Tibial nerve (tissue), 4 donors: ENCODE measurements at regions not wholly inside any gene's neighbourhood (a gene's known extent, or its start where the extent isn't known, plus 50 kb on each side); places are given as distances from the start of the nearest gene placed in this dataset.

ENCODE experiments used
- DNase-seq, 2 donors: peaks; one replicate each; pipeline ENCODE4 v3.0.0-alpha.2; 2019; ENCODE audit warnings: low spot score in 2 of 2
- H3K27ac ChIP-seq, 4 donors: fragments of 200-600 bp; sonication (generic) in 3 of 4; one replicate each; pipeline ENCODE4 v1.5.1; 2017 to 2019; ENCODE audit warnings: mild to moderate bottlenecking in 1 of 4
- H3K27me3 ChIP-seq, 2 donors: fragments of 200-600 bp; sonication (generic) in 1 of 2; one replicate each; pipeline versions ENCODE4 v1.5.1 to v1.6.0; 2017 to 2019
- H3K36me3 ChIP-seq, 3 donors: fragments of 200-600 bp; sonication (generic); one replicate each; pipeline ENCODE4 v1.5.1; 2018 to 2019
- H3K4me1 ChIP-seq, 4 donors: fragments of 200-600 bp; sonication (generic) in 3 of 4; one replicate each; pipeline ENCODE4 v1.5.1; 2017 to 2019
- H3K4me3 ChIP-seq, 4 donors: fragments of 200-600 bp; sonication (generic) in 3 of 4; one replicate each; pipeline ENCODE4 v1.5.1; 2017 to 2019; ENCODE audit warnings: mild to moderate bottlenecking in 1 of 4, moderate library complexity in 1 of 4
- H3K9me3 ChIP-seq, 4 donors: fragments of 200-600 bp; sonication (generic) in 3 of 4; one replicate each; pipeline ENCODE4 v1.5.1; 2017 to 2019
- EP300 ChIP-seq, 2 donors: sonication (generic); formaldehyde crosslinking; IDR thresholded peaks; one replicate each; pipeline ENCODE4 v1.6.1; 2017; ENCODE audit warnings: antibody characterized with exemption in 2 of 2, mild to moderate bottlenecking in 1 of 2
- POLR2A ChIP-seq, 2 donors: fragments of 450-650 bp; IDR thresholded peaks; one replicate each; pipeline ENCODE4 v1.6.1; 2017; ENCODE audit warnings: antibody characterized with exemption in 2 of 2, mild to moderate bottlenecking in 2 of 2, moderate library complexity in 2 of 2
- WGBS, 2 donors: methylation state at CpG; one replicate each; pipeline ENCODE4 v1.1.5; 2018; 5-methylcytosine and 5-hydroxymethylcytosine counted together
- TF ChIP-seq, protein P1 (sequence below), 5 experiments: fragments of 200-600 bp in 3 of 5; fragments of 450-650 bp in 2 of 5; sonication (generic) in 3 of 5; IDR thresholded peaks; one replicate each; pipeline ENCODE4 v1.5.1; 2016 to 2019; ENCODE audit warnings: antibody characterized with exemption in 5 of 5, mild to moderate bottlenecking in 3 of 5, moderate library complexity in 2 of 5

DNA sequence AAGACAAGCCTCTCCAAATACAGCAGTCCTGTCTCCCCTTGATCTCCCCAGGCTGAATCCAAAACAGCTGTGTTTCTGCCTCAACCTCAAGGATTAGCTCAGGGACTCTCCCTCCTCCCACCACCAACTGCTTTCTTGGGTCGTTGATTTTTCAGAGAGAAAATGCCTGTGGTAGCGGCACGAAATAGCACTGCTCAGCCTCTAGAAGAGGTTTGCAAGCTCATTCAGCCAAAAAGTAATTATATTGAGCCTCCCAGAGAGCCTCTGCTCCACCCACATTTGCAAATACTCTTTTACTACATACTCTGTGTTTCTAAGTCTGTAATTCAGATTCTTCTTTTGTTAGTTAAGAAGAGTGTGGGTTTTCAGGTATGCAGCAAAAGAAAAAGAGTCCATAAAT lies 396.4 kb upstream of the TNP1 start:
- TF ChIP-seq POLR2A (IDR thresholded peaks at IDR 0.05) (no peak), EP300 (IDR thresholded peaks at IDR 0.05) (no peak)
- TF ChIP-seq, protein P1, sequence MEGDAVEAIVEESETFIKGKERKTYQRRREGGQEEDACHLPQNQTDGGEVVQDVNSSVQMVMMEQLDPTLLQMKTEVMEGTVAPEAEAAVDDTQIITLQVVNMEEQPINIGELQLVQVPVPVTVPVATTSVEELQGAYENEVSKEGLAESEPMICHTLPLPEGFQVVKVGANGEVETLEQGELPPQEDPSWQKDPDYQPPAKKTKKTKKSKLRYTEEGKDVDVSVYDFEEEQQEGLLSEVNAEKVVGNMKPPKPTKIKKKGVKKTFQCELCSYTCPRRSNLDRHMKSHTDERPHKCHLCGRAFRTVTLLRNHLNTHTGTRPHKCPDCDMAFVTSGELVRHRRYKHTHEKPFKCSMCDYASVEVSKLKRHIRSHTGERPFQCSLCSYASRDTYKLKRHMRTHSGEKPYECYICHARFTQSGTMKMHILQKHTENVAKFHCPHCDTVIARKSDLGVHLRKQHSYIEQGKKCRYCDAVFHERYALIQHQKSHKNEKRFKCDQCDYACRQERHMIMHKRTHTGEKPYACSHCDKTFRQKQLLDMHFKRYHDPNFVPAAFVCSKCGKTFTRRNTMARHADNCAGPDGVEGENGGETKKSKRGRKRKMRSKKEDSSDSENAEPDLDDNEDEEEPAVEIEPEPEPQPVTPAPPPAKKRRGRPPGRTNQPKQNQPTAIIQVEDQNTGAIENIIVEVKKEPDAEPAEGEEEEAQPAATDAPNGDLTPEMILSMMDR (IDR thresholded peaks at IDR 0.05) = no peak
- 50 to 59% methylated on average over 3 of the region's 3 CpGs for WGBS, 2 donors
- H3K27ac ChIP-seq = no peak overlapping the region

DNA sequence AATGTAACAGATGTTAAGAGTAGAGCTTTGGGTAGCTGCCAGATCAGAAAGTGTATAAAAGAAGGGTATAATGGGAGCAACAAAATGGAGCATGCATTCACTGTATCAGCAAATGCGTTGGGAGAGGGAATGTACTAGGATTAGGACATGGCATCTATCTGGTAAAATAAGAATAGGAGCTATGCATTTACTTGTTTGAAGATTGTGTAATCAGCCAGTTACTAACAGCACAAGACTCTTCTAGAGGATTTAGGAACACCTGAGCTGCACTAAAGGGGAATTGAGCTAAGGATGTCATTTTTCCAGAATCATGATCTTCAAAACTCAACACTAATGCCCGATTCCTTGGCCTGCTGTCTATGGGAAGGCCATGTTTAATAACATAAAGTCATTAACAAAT lies 394.2 kb upstream of the TNP1 start:
- Histone ChIP-seq H3K9me3 (no peaks in the 10 kb centered on the region), H3K36me3 (no peaks in the 10 kb centered on the region), H3K4me3 (no peak overlapping the region), H3K27me3 (no peaks in the 10 kb centered on the region), H3K27ac (no peak overlapping the region), H3K4me1 (peaks cover 0 to 27% (median 8%) of the 10 kb centered on the region in 4 donors)
- TF ChIP-seq, protein P1 (IDR thresholded peaks at IDR 0.05) = no peak
- TF ChIP-seq POLR2A (IDR thresholded peaks at IDR 0.05) (no peak), EP300 (IDR thresholded peaks at IDR 0.05) (no peak)
- no peak for DNase-seq
- 90 to 91% methylated on average over 2 of the region's 2 CpGs for WGBS, 2 donors

More for the DNA sequence above, 396.4 kb upstream of the TNP1 start:
- DNase-seq = no peak
- no peak overlapping the region for H3K4me3 ChIP-seq
- H3K27me3 ChIP-seq = no peaks in the 10 kb centered on the region
- H3K9me3 ChIP-seq = no peaks in the 10 kb centered on the region
- H3K4me1 ChIP-seq = peaks cover 0 to 6% (median 0%) of the 10 kb centered on the region in 4 donors
- no peaks in the 10 kb centered on the region for H3K36me3 ChIP-seq

DNA sequence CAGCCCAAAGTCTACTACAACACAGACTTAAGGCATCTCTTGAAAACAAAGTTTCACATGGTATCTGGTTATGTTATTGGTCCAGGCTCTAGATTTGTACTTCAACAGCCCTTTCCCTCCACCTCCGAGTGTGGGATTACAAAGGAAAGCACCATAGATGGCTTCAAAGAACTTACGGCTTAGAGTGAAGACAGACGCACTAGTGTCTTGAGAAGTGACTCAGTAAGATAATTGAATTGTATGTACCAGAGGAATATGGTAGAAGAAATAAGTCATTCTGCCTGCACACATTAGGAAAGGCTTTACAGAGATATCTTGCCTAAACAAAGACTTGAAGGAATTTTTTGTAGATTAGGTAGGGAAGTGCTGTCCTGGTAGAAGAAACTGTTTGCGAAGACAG lies 392.3 kb upstream of the TNP1 start:
- Histone ChIP-seq H3K27me3 (no peaks in the 10 kb centered on the region), H3K36me3 (no peaks in the 10 kb centered on the region), H3K4me1 (peaks cover 0 to 46% (median 15%) of the 10 kb centered on the region in 4 donors), H3K4me3 (no peak overlapping the region), H3K9me3 (no peaks in the 10 kb centered on the region), H3K27ac (no peak overlapping the region)
- no peak for DNase-seq
- 90 to 95% methylated on average over 4 of the region's 4 CpGs for WGBS, 2 donors
- TF ChIP-seq, protein P1 (IDR thresholded peaks at IDR 0.05) = no peak
- TF ChIP-seq POLR2A (IDR thresholded peaks at IDR 0.05) (no peak), EP300 (IDR thresholded peaks at IDR 0.05) (no peak)

DNA sequence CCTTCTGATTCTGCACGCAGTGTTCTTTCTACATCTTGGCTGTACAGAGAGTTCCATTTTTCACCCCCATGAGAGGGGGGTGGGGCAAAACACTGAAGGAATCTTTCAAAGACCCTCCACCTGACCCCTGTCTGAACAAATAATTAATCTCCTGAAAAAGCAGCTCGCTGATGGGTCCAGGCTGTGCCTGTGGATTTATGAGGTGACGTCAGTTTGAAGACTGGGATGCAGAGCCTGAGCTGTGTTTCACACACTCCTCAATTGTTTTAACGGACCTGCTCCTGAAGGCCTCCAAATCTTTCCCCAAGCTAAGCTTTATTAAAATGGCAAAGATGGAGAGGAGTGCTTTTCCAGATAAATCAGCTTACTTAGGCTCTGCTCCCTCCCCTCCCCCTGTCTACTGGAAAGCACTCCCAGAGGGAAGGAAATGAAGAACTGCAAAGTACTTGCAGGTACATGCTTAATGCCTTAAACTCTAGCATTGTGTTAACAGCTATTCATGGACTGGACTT lies 390.2 kb upstream of the TNP1 start:
- no peaks in the 10 kb centered on the region for H3K27me3 ChIP-seq
- peaks cover 0 to 40% (median 15%) of the 10 kb centered on the region in 4 donors for H3K4me1 ChIP-seq
- WGBS, 2 donors = 39 to 52% methylated on average over 4 of the region's 4 CpGs
- TF ChIP-seq EP300 (IDR thresholded peaks at IDR 0.05) = peak; percentile 40 to 80
- TF ChIP-seq, protein P1 (IDR thresholded peaks at IDR 0.05) = no peak
- peak in 1 of 2 donors; percentile 59 for DNase-seq
- H3K27ac ChIP-seq = peak overlapping the region; percentile 50 to 82 (median 72)
- H3K36me3 ChIP-seq = no peaks in the 10 kb centered on the region
- no peak overlapping the region for H3K4me3 ChIP-seq
- H3K9me3 ChIP-seq = no peaks in the 10 kb centered on the region

DNA sequence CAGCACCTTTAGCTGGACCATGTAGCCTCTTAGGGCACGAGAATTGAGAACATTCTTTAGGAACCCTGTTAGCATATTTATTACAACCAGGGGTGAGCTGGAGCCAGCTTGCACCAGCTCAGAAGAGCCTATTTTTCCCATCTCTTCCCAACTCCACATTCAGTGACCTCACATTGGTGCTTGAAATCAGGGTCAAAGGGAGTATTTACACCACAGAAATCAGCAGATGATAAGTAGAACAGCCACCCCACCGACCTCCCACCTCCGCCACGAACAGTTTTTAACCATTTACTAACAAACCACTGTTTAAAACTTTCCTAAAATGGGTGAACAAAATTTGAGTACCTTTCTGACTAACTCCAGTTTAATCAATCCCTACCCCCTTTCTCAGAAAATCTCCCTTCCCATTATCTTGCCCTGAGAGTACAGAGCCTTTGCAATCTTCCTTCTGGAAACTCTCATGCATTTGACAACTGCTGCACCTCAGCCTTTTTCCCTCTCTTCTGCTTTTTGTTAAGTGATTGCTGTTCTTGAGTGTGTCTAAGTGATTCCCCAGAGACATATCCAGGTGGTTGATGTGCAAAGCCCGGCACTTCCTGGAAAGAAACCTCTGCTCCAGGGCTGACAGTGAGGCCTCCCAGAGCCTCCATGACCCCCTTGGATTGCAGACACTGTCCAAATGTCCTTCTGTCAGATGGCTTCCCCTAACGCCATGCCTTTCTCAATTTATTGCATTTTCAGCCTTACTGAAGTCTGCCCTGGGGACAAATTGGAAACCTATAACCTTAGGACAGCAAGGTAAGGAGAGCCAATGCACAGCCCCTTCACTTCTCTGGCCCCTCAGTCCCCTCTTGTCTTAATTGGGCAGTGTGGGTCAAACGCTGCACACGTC lies 389.5 kb upstream of the TNP1 start:
- 50 to 54% methylated on average over 8 of the region's 8 CpGs for WGBS, 2 donors
- DNase-seq = no peak
- H3K4me3 ChIP-seq = no peak overlapping the region

More for the DNA sequence above, 389.5 kb upstream of the TNP1 start:
- TF ChIP-seq, protein P1 (IDR thresholded peaks at IDR 0.05) = no peak
- no peak for TF ChIP-seq POLR2A (IDR thresholded peaks at IDR 0.05)
- no peak for TF ChIP-seq EP300 (IDR thresholded peaks at IDR 0.05)
- peak overlapping the region; percentile 50 to 82 (median 72) for H3K27ac ChIP-seq
- peaks cover 0 to 40% (median 15%) of the 10 kb centered on the region in 4 donors for H3K4me1 ChIP-seq
- no peaks in the 10 kb centered on the region for H3K27me3 ChIP-seq
- no peaks in the 10 kb centered on the region for H3K36me3 ChIP-seq
- no peaks in the 10 kb centered on the region for H3K9me3 ChIP-seq
